Activated CD4-positive, alpha-beta memory T cell treated with anti-CD3 and anti-CD28 coated beads, Interleukin-2, amount 10 ng/mL, durations not matched to agents 7 days and 5 days (primary cell): ENCODE measurements at regions not wholly inside any gene's neighbourhood (a gene's known extent, or its start where the extent isn't known, plus 50 kb on each side); places are given as distances from the start of the nearest gene placed in this dataset.

Source experiments
- CTCF ChIA-PET: fragments of 350-600 bp; sonication (Branson Sonifier 250); formaldehyde crosslinking; loops from one replicate; lab custom pipeline; 2021; ENCODE audit warnings: antibody characterized with exemption, inconsistent platforms; lab: Charles Lee
- POLR2A ChIA-PET: fragments of 350-600 bp; sonication (Branson Sonifier 250); formaldehyde crosslinking; loops from one replicate; lab custom pipeline; 2021; ENCODE audit warnings: antibody characterized with exemption; lab: Charles Lee
- DNase-seq: peaks from one replicate; pipeline ENCODE4 v3.0.0-alpha.2; 2020
- H3K27ac Mint-ChIP-seq: one replicate; pipeline ENCODE4 v1.8.0; 2021; ENCODE audit warnings: mild to moderate bottlenecking, mixed read lengths
- H3K27me3 Mint-ChIP-seq: one replicate; pipeline ENCODE4 v1.8.0; 2021; ENCODE audit warnings: mixed read lengths
- H3K36me3 Mint-ChIP-seq: one replicate; pipeline ENCODE4 v1.8.0; 2021; ENCODE audit warnings: low read depth, mixed read lengths
- H3K4me1 Mint-ChIP-seq: one replicate; pipeline ENCODE4 v1.8.0; 2021; ENCODE audit warnings: mixed read lengths
- H3K4me3 Mint-ChIP-seq: one replicate; pipeline ENCODE4 v1.8.0; 2021; ENCODE audit warnings: mild to moderate bottlenecking, mixed read lengths
- H3K9me3 Mint-ChIP-seq: one replicate; pipeline ENCODE4 v1.8.0; 2021; ENCODE audit warnings: mixed read lengths

- POLR2A ChIA-PET: no interaction called here
- no peaks in the 10 kb centered on the region for H3K36me3 Mint-ChIP-seq
- no peaks in the 10 kb centered on the region for H3K9me3 Mint-ChIP-seq
- no peak for DNase-seq
- no peaks in the 10 kb centered on the region for H3K27me3 Mint-ChIP-seq
- H3K4me1 Mint-ChIP-seq: no peaks in the 10 kb centered on the region
- H3K4me3 Mint-ChIP-seq: no peak overlapping the region
- no peak overlapping the region for H3K27ac Mint-ChIP-seq
- CTCF ChIA-PET: no interaction called here
Measured at GRCh38 chr1:55542901-55543504, 327.8 kb upstream of the USP24 start.

GRCh38 chr1:55541296-55541695 lies 326.1 kb upstream of the USP24 start:
- H3K4me3 Mint-ChIP-seq: no peak overlapping the region
- no peaks in the 10 kb centered on the region for H3K27me3 Mint-ChIP-seq
- ChIA-PET CTCF (no interaction called here), POLR2A (no interaction called here)
- no peaks in the 10 kb centered on the region for H3K4me1 Mint-ChIP-seq
- no peaks in the 10 kb centered on the region for H3K36me3 Mint-ChIP-seq
- H3K9me3 Mint-ChIP-seq: no peaks in the 10 kb centered on the region
- no peak for DNase-seq
- no peak overlapping the region for H3K27ac Mint-ChIP-seq

GRCh38 chr1:55539652-55540512 lies 324.7 kb upstream of the USP24 start:
- no peak for DNase-seq
- Mint-ChIP-seq H3K4me1 (no peaks in the 10 kb centered on the region), H3K36me3 (no peaks in the 10 kb centered on the region), H3K27ac (no peak overlapping the region), H3K9me3 (no peaks in the 10 kb centered on the region), H3K4me3 (no peak overlapping the region), H3K27me3 (no peaks in the 10 kb centered on the region)
- CTCF ChIA-PET: no interaction called here
- POLR2A ChIA-PET: no interaction called here

DNA sequence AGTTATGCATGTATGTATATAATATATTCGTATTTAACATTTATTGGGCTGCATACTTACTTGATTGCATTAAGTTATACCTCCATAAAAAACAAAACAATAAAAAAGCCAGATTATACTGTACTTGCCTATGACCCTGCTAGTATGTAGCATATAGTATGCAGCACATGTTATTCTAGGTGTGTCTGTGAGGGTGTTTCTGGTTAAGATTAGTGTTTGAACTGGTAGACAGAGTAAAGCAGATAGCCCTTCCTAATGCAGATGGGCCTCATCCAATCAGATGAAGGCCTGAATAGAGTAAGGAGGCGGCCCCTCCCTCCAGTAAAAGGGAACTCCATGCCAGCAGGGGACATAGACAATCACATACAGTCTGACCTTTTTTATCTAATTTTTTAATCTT lies 323.3 kb upstream of the USP24 start:
- no peak for DNase-seq
- Mint-ChIP-seq H3K4me3 (no peak overlapping the region), H3K27ac (no peak overlapping the region), H3K27me3 (no peaks in the 10 kb centered on the region), H3K9me3 (no peaks in the 10 kb centered on the region), H3K4me1 (no peaks in the 10 kb centered on the region), H3K36me3 (no peaks in the 10 kb centered on the region)
- ChIA-PET CTCF (no interaction called here), POLR2A (no interaction called here)

DNA sequence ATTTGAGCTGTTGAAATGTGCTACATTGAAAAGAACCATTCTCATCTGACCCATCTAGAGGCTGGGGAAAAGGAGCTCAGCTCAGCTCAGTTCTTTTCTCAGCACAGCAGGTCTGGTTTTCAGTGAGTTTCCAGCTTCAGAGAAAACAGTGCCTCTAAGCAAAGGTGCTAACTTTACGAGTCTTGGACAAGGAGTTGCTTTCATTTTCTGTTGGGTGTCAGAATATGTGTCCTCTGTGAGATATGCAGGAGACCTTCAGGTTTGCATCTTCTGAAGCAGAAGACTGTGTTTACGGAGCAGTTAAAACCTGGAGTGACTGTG lies 321.3 kb upstream of the USP24 start:
- Mint-ChIP-seq H3K36me3 (no peaks in the 10 kb centered on the region), H3K27ac (no peak overlapping the region), H3K9me3 (no peaks in the 10 kb centered on the region), H3K27me3 (no peaks in the 10 kb centered on the region), H3K4me1 (no peaks in the 10 kb centered on the region), H3K4me3 (no peak overlapping the region)
- ChIA-PET POLR2A (no interaction called here), CTCF (no interaction called here)
- DNase-seq: no peak

- no peak overlapping the region for H3K4me3 Mint-ChIP-seq
- DNase-seq: no peak
- ChIA-PET POLR2A (no interaction called here), CTCF (no interaction called here)
- no peak overlapping the region for H3K27ac Mint-ChIP-seq
- no peaks in the 10 kb centered on the region for H3K9me3 Mint-ChIP-seq
- H3K27me3 Mint-ChIP-seq: no peaks in the 10 kb centered on the region
- H3K36me3 Mint-ChIP-seq: no peaks in the 10 kb centered on the region
- H3K4me1 Mint-ChIP-seq: no peaks in the 10 kb centered on the region
Measured at GRCh38 chr1:55535724-55536544, 320.8 kb upstream of the USP24 start.

DNA sequence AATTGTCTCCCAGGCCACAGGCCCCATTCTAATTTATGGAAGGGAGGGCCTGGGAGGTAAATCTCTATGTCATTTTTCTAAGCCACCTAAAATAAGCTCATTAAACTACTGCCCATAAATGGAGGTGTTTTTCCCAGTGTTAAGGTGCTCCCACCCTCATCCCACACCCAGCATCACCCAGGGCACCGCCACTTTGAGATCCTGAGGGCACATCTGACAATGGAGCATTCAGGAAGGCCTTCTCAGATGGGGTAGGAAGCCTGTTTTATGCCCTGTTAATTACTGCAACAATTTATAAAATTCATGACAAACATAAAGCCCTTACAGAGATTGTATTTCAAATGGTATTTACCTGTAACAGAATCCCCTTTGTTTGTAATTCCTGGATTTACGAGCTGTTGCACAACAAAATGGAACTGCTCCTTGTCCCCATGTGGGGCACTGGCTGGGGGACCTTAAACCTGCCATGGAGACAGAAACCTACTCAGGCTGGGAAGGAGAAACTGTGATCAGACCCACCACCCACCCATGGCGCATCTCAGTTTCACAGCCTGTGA lies 319.5 kb upstream of the USP24 start:
- H3K4me1 Mint-ChIP-seq: no peaks in the 10 kb centered on the region
- POLR2A ChIA-PET: no interaction called here
- CTCF ChIA-PET: interaction anchor here (0.6 kb wide), 1 partner anchor 889 kb away, joined by 3 read pairs; no protein-coding TSS in a partner anchor
- H3K4me3 Mint-ChIP-seq: no peak overlapping the region
- no peak overlapping the region for H3K27ac Mint-ChIP-seq
- no peaks in the 10 kb centered on the region for H3K9me3 Mint-ChIP-seq
- H3K27me3 Mint-ChIP-seq: no peaks in the 10 kb centered on the region
- no peaks in the 10 kb centered on the region for H3K36me3 Mint-ChIP-seq
- no peak for DNase-seq

DNA sequence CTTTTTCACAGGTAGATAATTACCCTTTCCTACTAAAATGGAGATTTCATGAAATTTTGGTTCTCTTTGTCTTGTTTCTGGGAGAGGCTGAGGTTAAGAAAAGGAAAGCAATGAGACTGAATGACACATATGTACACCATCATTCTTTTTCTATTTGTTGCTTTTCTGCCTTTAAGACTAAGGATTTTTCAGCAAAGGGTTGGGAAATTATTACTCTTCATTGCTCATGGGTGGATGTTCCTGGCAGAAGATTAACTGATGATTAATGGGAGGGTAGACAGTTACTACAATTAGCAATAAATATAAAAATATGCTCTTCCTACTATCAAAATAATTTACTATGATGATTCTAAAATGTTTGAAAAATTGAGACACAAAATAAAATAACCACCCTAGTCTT lies 316.5 kb upstream of the USP24 start:
- H3K4me3 Mint-ChIP-seq: no peak overlapping the region
- POLR2A ChIA-PET: no interaction called here
- H3K27me3 Mint-ChIP-seq: peaks cover 4% of the 10 kb centered on the region
- no peak for DNase-seq
- CTCF ChIA-PET: no interaction called here
- H3K27ac Mint-ChIP-seq: no peak overlapping the region
- no peaks in the 10 kb centered on the region for H3K36me3 Mint-ChIP-seq
- H3K9me3 Mint-ChIP-seq: no peaks in the 10 kb centered on the region
- no peaks in the 10 kb centered on the region for H3K4me1 Mint-ChIP-seq

DNA sequence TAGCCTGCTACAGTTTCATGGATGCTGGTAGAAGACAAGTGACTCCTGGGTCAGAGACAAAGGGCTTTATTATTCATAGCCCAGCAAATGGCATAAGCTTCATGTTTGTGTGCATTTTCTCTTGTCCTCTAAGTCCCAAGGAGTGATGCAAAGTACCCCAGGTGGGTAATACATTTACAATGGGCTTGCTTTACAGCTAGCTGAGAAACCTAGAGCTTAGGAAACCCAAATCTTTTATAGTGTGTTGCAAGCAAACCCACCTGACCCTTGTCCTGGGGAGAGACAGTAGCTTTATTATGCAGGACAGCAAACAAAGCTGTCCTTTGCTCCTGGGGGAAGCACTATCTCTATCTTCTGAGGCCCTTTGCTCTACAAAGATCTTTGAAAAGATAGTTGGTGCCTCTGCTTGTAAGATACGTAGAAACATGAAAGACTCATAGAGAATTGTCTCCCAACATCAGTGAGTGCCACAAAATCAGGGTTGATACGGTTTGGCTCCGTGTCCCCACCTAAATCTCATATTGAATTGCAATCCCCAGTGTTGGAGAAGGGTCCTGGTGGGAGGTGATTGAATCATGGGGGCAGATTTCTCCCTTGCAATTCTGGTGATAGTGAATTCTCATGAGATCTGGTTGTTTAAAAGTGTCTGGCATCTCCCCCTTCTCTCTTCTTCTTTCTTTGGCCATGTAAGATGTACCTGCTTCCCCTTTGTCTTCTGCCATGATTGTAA lies 315.8 kb upstream of the USP24 start:
- ChIA-PET POLR2A (no interaction called here), CTCF (no interaction called here)
- Mint-ChIP-seq H3K36me3 (no peaks in the 10 kb centered on the region), H3K4me1 (no peaks in the 10 kb centered on the region), H3K27ac (no peak overlapping the region), H3K27me3 (peaks cover 4% of the 10 kb centered on the region), H3K4me3 (no peak overlapping the region), H3K9me3 (no peaks in the 10 kb centered on the region)
- no peak for DNase-seq

DNA sequence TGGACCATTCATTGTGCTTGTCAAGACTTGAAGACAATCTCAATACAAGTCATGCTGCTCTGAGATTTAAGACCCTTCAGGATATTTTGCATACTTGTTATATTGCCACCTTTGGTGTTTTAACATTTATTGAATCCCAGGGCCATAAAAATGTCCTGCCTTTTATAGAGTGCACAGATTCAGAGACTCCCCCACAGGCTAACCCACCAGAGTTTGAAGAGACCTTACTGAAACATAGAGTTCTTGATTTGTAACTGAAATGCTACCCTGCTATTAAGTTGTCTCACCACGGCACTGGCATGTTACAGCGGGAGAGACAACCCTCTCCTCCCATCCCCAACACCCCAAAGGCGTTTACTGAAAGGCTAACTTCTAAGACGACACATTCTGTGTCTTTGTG lies 313.9 kb upstream of the USP24 start:
- no peak overlapping the region for H3K27ac Mint-ChIP-seq
- H3K36me3 Mint-ChIP-seq: no peaks in the 10 kb centered on the region
- H3K9me3 Mint-ChIP-seq: no peaks in the 10 kb centered on the region
- ChIA-PET CTCF (no interaction called here), POLR2A (no interaction called here)
- H3K4me3 Mint-ChIP-seq: no peak overlapping the region
- no peak for DNase-seq
- H3K4me1 Mint-ChIP-seq: no peaks in the 10 kb centered on the region
- peaks cover 5% of the 10 kb centered on the region for H3K27me3 Mint-ChIP-seq

DNA sequence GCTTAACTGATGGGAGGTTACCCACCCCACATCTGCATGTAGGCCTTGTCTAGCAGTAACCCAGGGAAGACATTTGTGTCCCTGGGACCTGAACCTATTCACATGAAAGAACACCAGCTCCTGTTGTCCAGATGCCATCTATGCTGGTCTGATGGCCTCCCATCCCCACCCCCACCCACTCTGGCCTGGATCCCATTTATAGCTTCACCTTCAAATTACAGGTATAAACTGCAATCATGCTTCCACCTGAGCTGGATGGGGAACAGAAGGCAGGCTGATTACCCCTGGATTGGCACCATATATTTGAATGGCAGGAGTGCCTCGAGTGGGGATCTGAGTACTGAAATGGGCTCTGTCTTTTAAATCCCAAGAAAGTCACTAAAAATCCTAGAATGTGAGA lies 312.7 kb upstream of the USP24 start:
- Mint-ChIP-seq H3K9me3 (no peaks in the 10 kb centered on the region), H3K27ac (no peak overlapping the region), H3K4me1 (no peaks in the 10 kb centered on the region), H3K36me3 (no peaks in the 10 kb centered on the region), H3K27me3 (peaks cover 5% of the 10 kb centered on the region), H3K4me3 (no peak overlapping the region)
- ChIA-PET CTCF (no interaction called here), POLR2A (no interaction called here)
- DNase-seq: no peak

DNA sequence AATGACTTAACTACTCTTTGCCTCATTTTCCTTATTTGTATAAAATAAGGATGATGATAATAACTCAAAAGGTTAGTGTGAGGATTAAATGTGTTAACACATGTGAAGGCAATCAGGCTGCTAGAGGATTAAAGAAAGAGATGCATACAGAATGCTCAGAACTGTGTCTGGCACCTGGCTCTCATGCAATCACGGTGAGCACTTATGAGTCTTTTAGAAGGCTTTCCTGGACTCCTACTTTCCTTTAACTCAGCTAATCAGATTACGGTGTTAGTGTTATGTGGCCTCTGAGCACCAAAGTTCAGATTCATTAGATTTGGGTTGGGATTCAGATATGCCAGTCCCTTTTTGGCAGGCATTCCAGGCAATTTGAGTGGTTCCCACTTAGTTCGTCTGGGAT lies 311.6 kb upstream of the USP24 start:
- no peaks in the 10 kb centered on the region for H3K36me3 Mint-ChIP-seq
- no peaks in the 10 kb centered on the region for H3K9me3 Mint-ChIP-seq
- no peak for DNase-seq
- no peak overlapping the region for H3K4me3 Mint-ChIP-seq
- ChIA-PET CTCF (interaction anchor here (0.6 kb wide), 1 partner anchor 134 kb away, joined by 3 read pairs; no protein-coding TSS in a partner anchor), POLR2A (no interaction called here)
- no peak overlapping the region for H3K27ac Mint-ChIP-seq
- H3K4me1 Mint-ChIP-seq: no peaks in the 10 kb centered on the region
- H3K27me3 Mint-ChIP-seq: peaks cover 5% of the 10 kb centered on the region

GRCh38 chr1:55524006-55524405 lies 308.8 kb upstream of the USP24 start:
- CTCF ChIA-PET: no interaction called here

More at GRCh38 chr1:55524006-55524405, 308.8 kb upstream of the USP24 start:
- DNase-seq: no peak
- no peak overlapping the region for H3K4me3 Mint-ChIP-seq
- POLR2A ChIA-PET: no interaction called here
- H3K36me3 Mint-ChIP-seq: no peaks in the 10 kb centered on the region
- peaks cover 4% of the 10 kb centered on the region for H3K27me3 Mint-ChIP-seq
- H3K9me3 Mint-ChIP-seq: no peaks in the 10 kb centered on the region
- no peaks in the 10 kb centered on the region for H3K4me1 Mint-ChIP-seq
- no peak overlapping the region for H3K27ac Mint-ChIP-seq
